IPS DF 19.7 (cell line): ENCODE measurements at regions not wholly inside any gene's neighbourhood (a gene's known extent, or its start where the extent isn't known, plus 50 kb on each side); places are given as distances from the start of the nearest gene placed in this dataset.
"Not testable (repeated sequence)": the region's sequence is repeated elsewhere in the genome, so short reads cannot be mapped to it uniquely, and the experiment has no call there.

Experiments used
- DNase-seq: peaks from one replicate; pipeline ENCODE4 v3.0.0-alpha.2; 2013; ENCODE audit warnings: low read depth, low spot score

- DNase-seq = no peak
These were observed 396.3 kb upstream of the CHST9 start for GRCh38 chr18:27581296-27581904.

GRCh38 chr18:27579364-27579763 is 394.3 kb upstream of the CHST9 start:
- DNase-seq = no peak

GRCh38 chr18:27577752-27578151 is 392.6 kb upstream of the CHST9 start:
- no peak for DNase-seq

- no peak for DNase-seq
These were observed 392.2 kb upstream of the CHST9 start for GRCh38 chr18:27577265-27577664.

- DNase-seq = no peak
These were observed 382.3 kb upstream of the CHST9 start for GRCh38 chr18:27567434-27567833.

- no peak for DNase-seq
These were observed 379.0 kb upstream of the CHST9 start for GRCh38 chr18:27564066-27564465.

GRCh38 chr18:27558388-27559155 is 373.5 kb upstream of the CHST9 start:
- no peak for DNase-seq

- DNase-seq = no peak
These were observed 371.6 kb upstream of the CHST9 start for GRCh38 chr18:27556741-27557140.

GRCh38 chr18:27549335-27550039 is 364.4 kb upstream of the CHST9 start:
- DNase-seq = no peak

- no peak for DNase-seq
These were observed 361.9 kb upstream of the CHST9 start for GRCh38 chr18:27546991-27547390.

- DNase-seq = no peak
These were observed 359.1 kb upstream of the CHST9 start for GRCh38 chr18:27544206-27544605.

- no peak for DNase-seq
These were observed 356.2 kb upstream of the CHST9 start for GRCh38 chr18:27541293-27541692.

- no peak for DNase-seq
These were observed 355.0 kb upstream of the CHST9 start for GRCh38 chr18:27540111-27540510.

GRCh38 chr18:27528925-27529521 is 343.9 kb upstream of the CHST9 start:
- DNase-seq = no peak

GRCh38 chr18:27527856-27528255 is 342.7 kb upstream of the CHST9 start:
- DNase-seq = no peak

GRCh38 chr18:27520401-27520800 is 335.3 kb upstream of the CHST9 start:
- DNase-seq = no peak

- DNase-seq = not testable (repeated sequence)
These were observed 325.0 kb upstream of the CHST9 start for GRCh38 chr18:27510036-27510633.

- DNase-seq = no peak
These were observed 316.6 kb upstream of the CHST9 start for GRCh38 chr18:27501671-27502070.

GRCh38 chr18:27500531-27500930 is 315.4 kb upstream of the CHST9 start:
- no peak for DNase-seq

GRCh38 chr18:27497246-27497645 is 312.1 kb upstream of the CHST9 start:
- DNase-seq = no peak

- no peak for DNase-seq
These were observed 308.1 kb upstream of the CHST9 start for GRCh38 chr18:27493182-27493581.

- no peak for DNase-seq
These were observed 306.7 kb upstream of the CHST9 start for GRCh38 chr18:27491772-27492171.
